K562 (cell line): ENCODE measurements at regions not wholly inside any gene's neighbourhood (a gene's known extent, or its start where the extent isn't known, plus 50 kb on each side); places are given as distances from the start of the nearest gene placed in this dataset.

Experiments used
- FOS ChIP-seq: IDR thresholded peaks from 3 replicates; pipeline ENCODE4 v1.6.1; 2011; ENCODE audit not compliant: insufficient read length; ENCODE audit errors: extremely low read depth
- FOXM1 ChIP-seq, 2 experiments: fragments of 450-650 bp in 1 of 2; sonication (generic) in 1 of 2; formaldehyde crosslinking in 1 of 2; IDR thresholded peaks; 2 replicates each; pipeline versions ENCODE4 v1.6.1 to v1.9.0; 2017 to 2022; ENCODE audit warnings: low read depth in 2 of 2, mild to moderate bottlenecking in 2 of 2, missing genetic modification reagents in 1 of 2, moderate library complexity in 1 of 2
- JUN ChIP-seq, 2 experiments: sonication (generic) in 1 of 2; formaldehyde crosslinking in 1 of 2; IDR thresholded peaks; 2 replicates each; pipeline versions ENCODE4 v1.6.1 to v1.8.0; 2012 to 2022; ENCODE audit warnings: borderline replicate concordance in 2 of 2, mild to moderate bottlenecking in 2 of 2, improper control_type of control experiment in 1 of 2, low read depth in 1 of 2, low read length in 1 of 2, missing genetic modification reagents in 1 of 2
- NFIC ChIP-seq: fragments of 450-650 bp; IDR thresholded peaks from 2 replicates; pipeline ENCODE4 v1.6.1; 2017; ENCODE audit warnings: mild to moderate bottlenecking, inconsistent platforms
- NR2C1 ChIP-seq, 2 experiments: fragments of 450-650 bp; IDR thresholded peaks; 2 replicates each; pipeline ENCODE4 v1.6.1; 2017; ENCODE audit warnings: mild to moderate bottlenecking in 2 of 2, antibody characterized with exemption in 1 of 2, inconsistent platforms in 1 of 2, missing compliant biosample characterization in 1 of 2, missing genetic modification characterization in 1 of 2
- XRCC5 ChIP-seq: fragments of 200-400 bp; formaldehyde crosslinking; IDR thresholded peaks from 2 replicates; pipeline ENCODE4 v1.6.1; 2017; ENCODE audit warnings: low read depth, mild to moderate bottlenecking, low read length
- YBX1 ChIP-seq: fragments of 450-650 bp; IDR thresholded peaks from 2 replicates; pipeline ENCODE4 v1.7.1; 2016; ENCODE audit warnings: mild to moderate bottlenecking
- ZNF586 ChIP-seq: fragments of 450-650 bp; formaldehyde crosslinking; conservative IDR thresholded peaks from 2 replicates; pipeline ENCODE4 v1.4.0; 2020; ENCODE audit warnings: mild to moderate bottlenecking, moderate library complexity
- TF ChIP-seq, protein P1 (sequence below): sonication (generic); formaldehyde crosslinking; IDR thresholded peaks from 2 replicates; pipeline ENCODE4 v1.8.1; 2022; ENCODE audit warnings: missing genetic modification reagents
- TF ChIP-seq, protein P2 (sequence below), 3 experiments: IDR thresholded peaks in 2 of 3; conservative IDR thresholded peaks in 1 of 3; 2 replicates each; pipeline ENCODE4 v1.5.1; 2011 to 2012; ENCODE audit warnings: low read length in 3 of 3, mild to moderate bottlenecking in 3 of 3, control low read depth in 2 of 3, improper control_type of control experiment in 1 of 3, inconsistent platforms in 1 of 3, low read depth in 1 of 3, mixed read lengths in 1 of 3, moderate library complexity in 1 of 3; ENCODE audit not compliant: insufficient read depth in 2 of 3
- TF ChIP-seq, protein P3 (sequence below), 2 experiments: fragments of 450-650 bp in 1 of 2; sonication (generic) in 1 of 2; formaldehyde crosslinking in 1 of 2; IDR thresholded peaks in 1 of 2; conservative IDR thresholded peaks in 1 of 2; 2 replicates each; pipeline versions ENCODE4 v1.6.1 to v1.8.1; 2016 to 2023; ENCODE audit warnings: mild to moderate bottlenecking in 2 of 2, moderate library complexity in 2 of 2, inconsistent platforms in 1 of 2, missing genetic modification reagents in 1 of 2
- TF ChIP-seq, protein P4 (sequence below): sonication (generic); formaldehyde crosslinking; IDR thresholded peaks from 2 replicates; pipeline ENCODE4 v1.8.1; 2023; ENCODE audit warnings: mild to moderate bottlenecking, missing genetic modification reagents
- TF ChIP-seq, protein P5 (sequence below), 3 experiments: fragments of 200-800 bp in 1 of 3; sonication (Bioruptor generic) in 1 of 3; sonication (generic) in 1 of 3; formaldehyde crosslinking in 1 of 3; IDR thresholded peaks; 2 replicates each; pipeline versions ENCODE4 v1.6.1 to v1.8.0; 2016 to 2022; ENCODE audit warnings: mild to moderate bottlenecking in 2 of 3, missing compliant biosample characterization in 2 of 3, missing genetic modification characterization in 2 of 3, missing genetic modification reagents in 1 of 3

DNA sequence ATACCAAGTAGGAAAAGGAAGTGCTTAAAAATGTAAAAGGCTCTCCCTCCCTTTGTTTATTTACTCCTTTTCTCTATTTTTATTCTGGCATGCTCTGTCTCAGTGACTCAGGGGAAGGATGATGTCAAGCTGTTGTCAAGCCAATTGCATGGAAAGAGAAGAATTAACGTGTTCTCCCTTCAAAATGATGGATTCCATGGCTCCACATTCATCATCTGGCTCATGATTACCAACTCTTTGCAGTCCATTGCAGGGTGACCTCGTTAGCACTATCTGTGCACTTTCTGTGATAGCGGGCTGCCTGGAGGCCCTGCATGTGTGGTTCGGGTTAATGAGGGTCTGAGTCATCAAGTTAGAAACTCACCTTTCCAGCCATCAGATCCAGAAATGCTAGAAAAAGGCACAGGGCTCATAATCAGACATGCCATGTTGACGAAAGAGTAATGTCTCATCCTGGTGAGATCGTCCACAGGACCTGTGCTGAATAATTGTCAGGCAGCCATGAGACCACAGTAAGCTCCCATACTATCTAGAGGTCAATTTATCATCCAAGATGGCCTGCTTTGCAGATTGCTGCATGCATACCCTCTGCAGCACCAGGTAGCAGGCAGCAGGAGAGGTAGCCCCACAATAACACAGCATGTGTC is 79.2 kb upstream of the BTG1 start (continued):
- TF ChIP-seq ZNF586 (no peak), JUN (IDR thresholded peaks at IDR 0.05; ENCODE audit: borderline replicate concordance, low read depth, low read length) (peak; percentile 46; the same call in 1 of the 2 replicates), JUN (CRISPR knock-in tag; IDR thresholded peaks at IDR 0.05; ENCODE audit: borderline replicate concordance) (no peak), XRCC5 (no peak), YBX1 (no peak), NR2C1 (IDR thresholded peaks at IDR 0.05) (no peak), NR2C1 (tag; IDR thresholded peaks at IDR 0.05) (no peak), FOS (no peak), NFIC (no peak), FOXM1 (IDR thresholded peaks at IDR 0.05; ENCODE audit: low read depth) (no peak), FOXM1 (CRISPR knock-in tag; IDR thresholded peaks at IDR 0.05; ENCODE audit: low read depth) (no peak)
- TF ChIP-seq, protein P1, sequence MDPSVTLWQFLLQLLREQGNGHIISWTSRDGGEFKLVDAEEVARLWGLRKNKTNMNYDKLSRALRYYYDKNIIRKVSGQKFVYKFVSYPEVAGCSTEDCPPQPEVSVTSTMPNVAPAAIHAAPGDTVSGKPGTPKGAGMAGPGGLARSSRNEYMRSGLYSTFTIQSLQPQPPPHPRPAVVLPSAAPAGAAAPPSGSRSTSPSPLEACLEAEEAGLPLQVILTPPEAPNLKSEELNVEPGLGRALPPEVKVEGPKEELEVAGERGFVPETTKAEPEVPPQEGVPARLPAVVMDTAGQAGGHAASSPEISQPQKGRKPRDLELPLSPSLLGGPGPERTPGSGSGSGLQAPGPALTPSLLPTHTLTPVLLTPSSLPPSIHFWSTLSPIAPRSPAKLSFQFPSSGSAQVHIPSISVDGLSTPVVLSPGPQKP (CRISPR knock-in tag) = no peak
- TF ChIP-seq, protein P2, sequence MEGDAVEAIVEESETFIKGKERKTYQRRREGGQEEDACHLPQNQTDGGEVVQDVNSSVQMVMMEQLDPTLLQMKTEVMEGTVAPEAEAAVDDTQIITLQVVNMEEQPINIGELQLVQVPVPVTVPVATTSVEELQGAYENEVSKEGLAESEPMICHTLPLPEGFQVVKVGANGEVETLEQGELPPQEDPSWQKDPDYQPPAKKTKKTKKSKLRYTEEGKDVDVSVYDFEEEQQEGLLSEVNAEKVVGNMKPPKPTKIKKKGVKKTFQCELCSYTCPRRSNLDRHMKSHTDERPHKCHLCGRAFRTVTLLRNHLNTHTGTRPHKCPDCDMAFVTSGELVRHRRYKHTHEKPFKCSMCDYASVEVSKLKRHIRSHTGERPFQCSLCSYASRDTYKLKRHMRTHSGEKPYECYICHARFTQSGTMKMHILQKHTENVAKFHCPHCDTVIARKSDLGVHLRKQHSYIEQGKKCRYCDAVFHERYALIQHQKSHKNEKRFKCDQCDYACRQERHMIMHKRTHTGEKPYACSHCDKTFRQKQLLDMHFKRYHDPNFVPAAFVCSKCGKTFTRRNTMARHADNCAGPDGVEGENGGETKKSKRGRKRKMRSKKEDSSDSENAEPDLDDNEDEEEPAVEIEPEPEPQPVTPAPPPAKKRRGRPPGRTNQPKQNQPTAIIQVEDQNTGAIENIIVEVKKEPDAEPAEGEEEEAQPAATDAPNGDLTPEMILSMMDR (IDR thresholded peaks at IDR 0.05 in 2 of 3, conservative IDR thresholded peaks at IDR 0.05 in 1 of 3; ENCODE audit: insufficient read depth in 2 of 3, low read depth in 1 of 3, low read length in 3 of 3) = no peak
- TF ChIP-seq, protein P3, sequence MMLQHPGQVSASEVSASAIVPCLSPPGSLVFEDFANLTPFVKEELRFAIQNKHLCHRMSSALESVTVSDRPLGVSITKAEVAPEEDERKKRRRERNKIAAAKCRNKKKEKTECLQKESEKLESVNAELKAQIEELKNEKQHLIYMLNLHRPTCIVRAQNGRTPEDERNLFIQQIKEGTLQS (IDR thresholded peaks at IDR 0.05) = peak; percentile 92
- TF ChIP-seq, protein P3 (CRISPR knock-in tag; conservative IDR thresholded peaks at IDR 0.05) = no peak; the same call in 1 of the 2 replicates
- TF ChIP-seq, protein P4, sequence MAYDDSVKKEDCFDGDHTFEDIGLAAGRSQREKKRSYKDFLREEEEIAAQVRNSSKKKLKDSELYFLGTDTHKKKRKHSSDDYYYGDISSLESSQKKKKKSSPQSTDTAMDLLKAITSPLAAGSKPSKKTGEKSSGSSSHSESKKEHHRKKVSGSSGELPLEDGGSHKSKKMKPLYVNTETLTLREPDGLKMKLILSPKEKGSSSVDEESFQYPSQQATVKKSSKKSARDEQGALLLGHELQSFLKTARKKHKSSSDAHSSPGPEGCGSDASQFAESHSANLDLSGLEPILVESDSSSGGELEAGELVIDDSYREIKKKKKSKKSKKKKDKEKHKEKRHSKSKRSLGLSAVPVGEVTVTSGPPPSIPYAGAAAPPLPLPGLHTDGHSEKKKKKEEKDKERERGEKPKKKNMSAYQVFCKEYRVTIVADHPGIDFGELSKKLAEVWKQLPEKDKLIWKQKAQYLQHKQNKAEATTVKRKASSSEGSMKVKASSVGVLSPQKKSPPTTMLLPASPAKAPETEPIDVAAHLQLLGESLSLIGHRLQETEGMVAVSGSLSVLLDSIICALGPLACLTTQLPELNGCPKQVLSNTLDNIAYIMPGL (CRISPR knock-in tag) = no peak
- TF ChIP-seq, protein P5, sequence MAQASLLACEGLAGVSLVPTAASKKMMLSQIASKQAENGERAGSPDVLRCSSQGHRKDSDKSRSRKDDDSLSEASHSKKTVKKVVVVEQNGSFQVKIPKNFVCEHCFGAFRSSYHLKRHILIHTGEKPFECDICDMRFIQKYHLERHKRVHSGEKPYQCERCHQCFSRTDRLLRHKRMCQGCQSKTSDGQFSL (CRISPR knock-in tag; IDR thresholded peaks at IDR 0.05) = no peak
- TF ChIP-seq, protein P5 (tag; IDR thresholded peaks at IDR 0.05) = no peak
